ENCODE measurements at regions not wholly inside any gene's neighbourhood (a gene's known extent, or its start where the extent isn't known, plus 50 kb on each side); places are given as distances from the start of the nearest gene placed in this dataset.

DNA sequence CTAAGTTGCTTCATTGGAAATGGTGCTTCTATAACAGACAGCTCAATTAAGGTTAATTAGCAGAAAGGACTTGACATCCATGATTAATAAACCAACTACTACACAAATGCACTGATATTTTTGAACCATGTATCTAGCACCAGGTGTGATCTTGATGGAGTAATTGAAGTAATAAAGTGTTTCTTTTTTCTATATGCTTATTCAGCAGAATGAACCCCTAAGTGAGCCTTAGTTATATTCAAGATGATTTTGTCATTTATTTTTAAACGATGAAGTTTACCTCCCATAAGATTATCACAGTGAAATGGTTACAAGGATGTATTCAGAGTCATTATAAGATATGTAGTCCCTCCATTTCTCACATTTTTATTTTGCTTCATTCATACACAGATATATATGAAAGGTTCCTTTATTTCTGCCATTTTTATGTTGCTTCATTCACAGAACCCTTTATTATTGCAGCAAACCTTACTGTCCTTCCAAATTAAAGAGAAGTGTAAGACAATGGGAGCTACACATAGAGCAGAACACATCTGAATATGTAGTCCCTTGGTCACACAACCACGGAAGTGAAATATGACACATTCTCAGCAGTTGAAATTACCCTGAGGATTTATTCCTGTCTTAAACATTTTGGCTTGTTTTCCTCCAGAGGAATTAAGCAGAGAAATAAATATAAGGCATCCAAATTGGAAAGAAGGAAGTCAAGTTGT, 295.0 kb downstream of the RAP2B start:
- Histone ChIP-seq H3K36me3 (ENCODE audit: insufficient read depth, low read length, poor library complexity, severe bottlenecking) (no peaks in the 10 kb centered on the region), H3K4me1 (ENCODE audit: insufficient read depth, low read length, poor library complexity, severe bottlenecking) (no peaks in the 10 kb centered on the region), H3K4me3 (ENCODE audit: low read depth, low read length, poor library complexity, severe bottlenecking) (no peak overlapping the region), H3K27ac (ENCODE audit: low read depth, low read length, poor library complexity, severe bottlenecking) (no peak overlapping the region), H3K9me3 (ENCODE audit: low read depth, low read length, poor library complexity, severe bottlenecking) (no peaks in the 10 kb centered on the region), H3K27me3 (replicated peaks; ENCODE audit: insufficient read depth, low read depth, low read length, poor library complexity) (no peaks in the 10 kb centered on the region)
- ChIA-PET CTCF (no interaction called here), POLR2A (ENCODE audit: low non-redundant PET) (no interaction called here)
- no TSS peak for BruUV-seq (replicated peaks)
- DNase-seq (ENCODE audit: low spot score): no peak
- TF ChIP-seq, protein P1, sequence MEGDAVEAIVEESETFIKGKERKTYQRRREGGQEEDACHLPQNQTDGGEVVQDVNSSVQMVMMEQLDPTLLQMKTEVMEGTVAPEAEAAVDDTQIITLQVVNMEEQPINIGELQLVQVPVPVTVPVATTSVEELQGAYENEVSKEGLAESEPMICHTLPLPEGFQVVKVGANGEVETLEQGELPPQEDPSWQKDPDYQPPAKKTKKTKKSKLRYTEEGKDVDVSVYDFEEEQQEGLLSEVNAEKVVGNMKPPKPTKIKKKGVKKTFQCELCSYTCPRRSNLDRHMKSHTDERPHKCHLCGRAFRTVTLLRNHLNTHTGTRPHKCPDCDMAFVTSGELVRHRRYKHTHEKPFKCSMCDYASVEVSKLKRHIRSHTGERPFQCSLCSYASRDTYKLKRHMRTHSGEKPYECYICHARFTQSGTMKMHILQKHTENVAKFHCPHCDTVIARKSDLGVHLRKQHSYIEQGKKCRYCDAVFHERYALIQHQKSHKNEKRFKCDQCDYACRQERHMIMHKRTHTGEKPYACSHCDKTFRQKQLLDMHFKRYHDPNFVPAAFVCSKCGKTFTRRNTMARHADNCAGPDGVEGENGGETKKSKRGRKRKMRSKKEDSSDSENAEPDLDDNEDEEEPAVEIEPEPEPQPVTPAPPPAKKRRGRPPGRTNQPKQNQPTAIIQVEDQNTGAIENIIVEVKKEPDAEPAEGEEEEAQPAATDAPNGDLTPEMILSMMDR (conservative IDR thresholded peaks at IDR 0.05; ENCODE audit: low read depth, low read length): no peak
- TF ChIP-seq EZH2 (IDR thresholded peaks at IDR 0.05; ENCODE audit: borderline replicate concordance, low read depth, low read length, poor library complexity, severe bottlenecking): no peak
- intact Hi-C loops (cut with micrococcal nuclease; ENCODE audit: unreplicated experiment): no loop called here

DNA sequence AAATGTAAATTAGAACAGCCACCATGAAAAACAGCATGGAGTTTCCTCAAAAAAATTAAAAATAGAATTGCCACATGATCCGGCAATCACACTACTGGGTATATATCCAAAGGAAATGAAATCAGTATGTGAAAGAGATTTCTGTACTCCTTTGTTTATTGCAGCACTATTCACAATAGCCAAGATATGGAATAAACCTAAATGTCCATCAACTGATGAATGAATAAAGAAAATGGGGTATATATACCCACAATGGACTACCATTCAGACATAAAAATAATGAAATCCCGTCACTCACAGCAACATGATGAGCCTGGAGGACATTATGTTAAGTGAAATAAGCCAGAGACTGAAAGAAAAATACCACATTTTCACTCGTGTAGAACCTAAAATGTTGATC, 296.9 kb downstream of the RAP2B start:
- Histone ChIP-seq H3K4me3 (ENCODE audit: low read depth, low read length, poor library complexity, severe bottlenecking) (no peak overlapping the region), H3K4me1 (ENCODE audit: insufficient read depth, low read length, poor library complexity, severe bottlenecking) (no peaks in the 10 kb centered on the region), H3K27me3 (replicated peaks; ENCODE audit: insufficient read depth, low read depth, low read length, poor library complexity) (no peaks in the 10 kb centered on the region), H3K9me3 (ENCODE audit: low read depth, low read length, poor library complexity, severe bottlenecking) (no peaks in the 10 kb centered on the region), H3K27ac (ENCODE audit: low read depth, low read length, poor library complexity, severe bottlenecking) (no peak overlapping the region), H3K36me3 (ENCODE audit: insufficient read depth, low read length, poor library complexity, severe bottlenecking) (no peaks in the 10 kb centered on the region)
- ChIA-PET CTCF (no interaction called here), POLR2A (ENCODE audit: low non-redundant PET) (no interaction called here)
- TF ChIP-seq EZH2 (IDR thresholded peaks at IDR 0.05; ENCODE audit: borderline replicate concordance, low read depth, low read length, poor library complexity, severe bottlenecking): no peak
- TF ChIP-seq, protein P1 (conservative IDR thresholded peaks at IDR 0.05; ENCODE audit: low read depth, low read length): no peak
- intact Hi-C loops (cut with micrococcal nuclease; ENCODE audit: unreplicated experiment): no loop called here
- no TSS peak for BruUV-seq (replicated peaks)
- DNase-seq (ENCODE audit: low spot score): no peak

DNA sequence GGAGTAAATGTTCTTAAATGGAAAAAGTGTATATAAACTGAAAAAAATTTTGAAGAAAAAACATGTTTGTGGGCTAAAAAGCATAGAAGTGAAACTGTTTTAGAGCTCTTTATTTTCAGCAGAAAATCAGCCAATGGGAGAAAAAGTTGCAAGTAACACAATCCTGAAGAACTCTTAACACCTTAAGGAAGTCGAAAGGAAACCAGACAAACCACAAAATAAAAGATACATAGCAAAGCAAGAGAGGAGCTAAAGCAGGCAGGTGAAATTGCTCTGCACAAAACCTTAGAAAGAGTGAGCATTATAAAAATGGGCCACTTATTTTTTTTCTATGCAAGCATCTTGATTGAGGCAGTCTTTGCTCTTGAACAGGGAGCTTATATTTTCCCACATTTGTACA, 300.5 kb downstream of the RAP2B start:
- intact Hi-C loops (cut with micrococcal nuclease; ENCODE audit: unreplicated experiment): no loop called here
- no peaks in the 10 kb centered on the region for H3K36me3 ChIP-seq (ENCODE audit: insufficient read depth, low read length, poor library complexity, severe bottlenecking)
- ChIA-PET CTCF (no interaction called here), POLR2A (ENCODE audit: low non-redundant PET) (no interaction called here)
- no peaks in the 10 kb centered on the region for H3K9me3 ChIP-seq (ENCODE audit: low read depth, low read length, poor library complexity, severe bottlenecking)
- no peaks in the 10 kb centered on the region for H3K4me1 ChIP-seq (ENCODE audit: insufficient read depth, low read length, poor library complexity, severe bottlenecking)
- H3K27ac ChIP-seq (ENCODE audit: low read depth, low read length, poor library complexity, severe bottlenecking): no peak overlapping the region
- DNase-seq (ENCODE audit: low spot score): no peak
- TF ChIP-seq EZH2 (IDR thresholded peaks at IDR 0.05; ENCODE audit: borderline replicate concordance, low read depth, low read length, poor library complexity, severe bottlenecking): no peak
- no TSS peak for BruUV-seq (replicated peaks)
- no peaks in the 10 kb centered on the region for H3K27me3 ChIP-seq (replicated peaks; ENCODE audit: insufficient read depth, low read depth, low read length, poor library complexity)
- H3K4me3 ChIP-seq (ENCODE audit: low read depth, low read length, poor library complexity, severe bottlenecking): no peak overlapping the region

DNA sequence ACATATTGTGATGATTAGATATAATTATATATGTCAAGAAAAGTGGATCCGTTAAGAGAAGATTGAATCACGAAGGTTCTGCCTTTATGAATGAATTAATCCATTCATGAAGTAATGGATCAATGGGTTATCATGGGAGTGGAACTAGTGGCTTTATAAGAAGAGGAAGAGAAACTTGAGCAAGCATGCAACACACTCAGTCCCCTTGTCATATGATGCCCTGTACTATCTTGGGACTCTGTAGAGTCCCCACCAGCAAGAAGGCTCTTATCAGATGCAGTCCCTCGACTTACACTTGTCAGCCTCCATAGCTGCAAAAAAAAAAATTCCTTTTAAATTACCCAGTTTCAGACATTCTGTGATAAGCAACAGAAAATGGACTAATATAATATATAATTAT, 301.9 kb downstream of the RAP2B start:
- H3K4me3 ChIP-seq (ENCODE audit: low read depth, low read length, poor library complexity, severe bottlenecking): no peak overlapping the region
- ChIA-PET POLR2A (ENCODE audit: low non-redundant PET) (no interaction called here), CTCF (no interaction called here)
- H3K9me3 ChIP-seq (ENCODE audit: low read depth, low read length, poor library complexity, severe bottlenecking): no peaks in the 10 kb centered on the region
- H3K36me3 ChIP-seq (ENCODE audit: insufficient read depth, low read length, poor library complexity, severe bottlenecking): no peaks in the 10 kb centered on the region
- H3K4me1 ChIP-seq (ENCODE audit: insufficient read depth, low read length, poor library complexity, severe bottlenecking): no peaks in the 10 kb centered on the region
- intact Hi-C loops (cut with micrococcal nuclease; ENCODE audit: unreplicated experiment): no loop called here
- no peaks in the 10 kb centered on the region for H3K27me3 ChIP-seq (replicated peaks; ENCODE audit: insufficient read depth, low read depth, low read length, poor library complexity)
- TF ChIP-seq EZH2 (IDR thresholded peaks at IDR 0.05; ENCODE audit: borderline replicate concordance, low read depth, low read length, poor library complexity, severe bottlenecking): no peak
- TF ChIP-seq, protein P1 (conservative IDR thresholded peaks at IDR 0.05; ENCODE audit: low read depth, low read length): no peak
- no peak overlapping the region for H3K27ac ChIP-seq (ENCODE audit: low read depth, low read length, poor library complexity, severe bottlenecking)
- BruUV-seq (replicated peaks): no TSS peak
- DNase-seq (ENCODE audit: low spot score): no peak
